HCT116 (cell line): ENCODE measurements at regions not wholly inside any gene's neighbourhood (a gene's known extent, or its start where the extent isn't known, plus 50 kb on each side); places are given as distances from the start of the nearest gene placed in this dataset.

Source experiments
- ATAC-seq: fragments of 200-7000 bp; cut with Tn5 transposase; 2 replicates; pipeline ENCODE4 v1.9.1; 2020; ENCODE audit warnings: mild to moderate bottlenecking, moderate library complexity
- BruUV-seq: library from RNA; stranded (reverse); fragments of 400-500 nt; replicated peaks from 2 replicates; lab custom pipeline; 2021; lab: Mats Ljungman, UMichigan
- CTCF ChIA-PET: fragments of 300-600 bp; sonication (Branson Sonifier 250); formaldehyde crosslinking; loops from one replicate; lab custom pipeline; 2021; ENCODE audit warnings: antibody characterized with exemption; lab: Charles Lee
- POLR2A ChIA-PET: fragments of 300-600, 350-600 bp; sonication (Branson Sonifier 250); formaldehyde crosslinking; loops from one replicate; lab custom pipeline; 2021; ENCODE audit warnings: antibody characterized with exemption; lab: Charles Lee
- RAD21 ChIA-PET, 2 experiments: fragments of 300-600 bp; sonication (Branson Sonifier 250); formaldehyde crosslinking; loops; one replicate each; lab custom pipeline; 2023; ENCODE audit warnings: low total read pairs in 2 of 2; ENCODE audit not compliant: uncharacterized antibody in 2 of 2, unreplicated experiment in 2 of 2, low non-redundant PET in 1 of 2; lab: Charles Lee
- DNase-seq: peaks from one replicate; pipeline ENCODE4 v3.0.0-alpha.2; 2010; ENCODE audit warnings: low read depth, low spot score
- H2AFZ ChIP-seq: fragments of 200-600 bp; shearing (Covaris generic), sonication (generic); 2 replicates; pipeline ENCODE4 v1.6.1; 2017; ENCODE audit warnings: low read depth, mixed run types, mixed read lengths, antibody characterized with exemption, low read length; ENCODE audit not compliant: poor library complexity, severe bottlenecking
- H3K27ac ChIP-seq: 2 replicates; pipeline ENCODE4 v1.5.1; 2012; ENCODE audit warnings: low read depth, low read length
- H3K27me3 ChIP-seq: fragments of 200-600 bp; sonication (generic); 2 replicates; pipeline ENCODE4 v1.6.1; 2016; ENCODE audit warnings: mixed run types, low read length, mixed read lengths; ENCODE audit not compliant: insufficient read depth
- H3K36me3 ChIP-seq, 2 experiments: fragments of 200-500 bp in 1 of 2; fragments of 200-600 bp in 1 of 2; sonication (Bioruptor generic) in 1 of 2; sonication (generic) in 1 of 2; 2 replicates each; pipeline versions ENCODE4 v1.5.1 to v1.6.1; 2014 to 2016; ENCODE audit warnings: low read length in 2 of 2, inconsistent platforms in 1 of 2, mixed read lengths in 1 of 2, mixed run types in 1 of 2; ENCODE audit not compliant: insufficient read depth in 2 of 2, control insufficient read depth in 1 of 2
- H3K4me1 ChIP-seq, 2 experiments: fragments of 200-600 bp in 1 of 2; sonication (generic) in 1 of 2; 2 replicates each; pipeline versions ENCODE4 v1.5.1 to v1.6.1; 2012 to 2017; ENCODE audit warnings: low read length in 2 of 2, inconsistent platforms in 1 of 2, mild to moderate bottlenecking in 1 of 2, mixed read lengths in 1 of 2, mixed run types in 1 of 2, moderate library complexity in 1 of 2; ENCODE audit not compliant: insufficient read depth in 2 of 2, control insufficient read depth in 1 of 2
- H3K4me2 ChIP-seq: fragments of 200-600 bp; sonication (generic); 2 replicates; pipeline ENCODE4 v1.6.1; 2017; ENCODE audit warnings: mixed run types, low read length, mixed read lengths
- H3K4me3 ChIP-seq, 2 experiments: fragments of 200-600 bp in 1 of 2; sonication (generic) in 1 of 2; replicated peaks in 1 of 2; 2 replicates each; pipeline ENCODE4 v1.5.1; 2011 to 2016; ENCODE audit warnings: low read length in 2 of 2, control low read depth in 1 of 2, low read depth in 1 of 2, mild to moderate bottlenecking in 1 of 2, mixed read lengths in 1 of 2, mixed run types in 1 of 2
- H3K79me2 ChIP-seq: fragments of 200-600 bp; sonication (generic); 2 replicates; pipeline ENCODE4 v1.6.1; 2017; ENCODE audit warnings: mild to moderate bottlenecking, mixed run types, low read length, moderate library complexity, mixed read lengths; ENCODE audit not compliant: insufficient read depth
- H3K9ac ChIP-seq: fragments of 200-600 bp; sonication (generic); 2 replicates; pipeline ENCODE4 v1.6.1; 2016; ENCODE audit warnings: low read length, mixed read lengths
- H3K9me2 ChIP-seq: fragments of 200-600 bp; sonication (generic), shearing (Covaris generic); 2 replicates; pipeline ENCODE4 v1.6.1; 2017; ENCODE audit warnings: mixed run types, mild to moderate bottlenecking, moderate library complexity; ENCODE audit not compliant: insufficient read depth
- H3K9me3 ChIP-seq, 2 experiments: fragments of 200-500 bp in 1 of 2; fragments of 200-600 bp in 1 of 2; sonication (Bioruptor generic) in 1 of 2; sonication (generic) in 1 of 2; 2 replicates each; pipeline ENCODE4 v1.6.1; 2014 to 2017; ENCODE audit warnings: low read length in 2 of 2, mixed read lengths in 2 of 2, inconsistent platforms in 1 of 2, low read depth in 1 of 2, mild to moderate bottlenecking in 1 of 2, mixed run types in 1 of 2, moderate library complexity in 1 of 2; ENCODE audit not compliant: control insufficient read depth in 1 of 2, insufficient read depth in 1 of 2
- H4K20me1 ChIP-seq: fragments of 200-600 bp; sonication (generic), shearing (Covaris generic); 2 replicates; pipeline ENCODE4 v1.6.1; 2017; ENCODE audit warnings: mixed run types, mild to moderate bottlenecking, moderate library complexity; ENCODE audit not compliant: insufficient read depth
- CBX3 ChIP-seq: IDR thresholded peaks from 2 replicates; pipeline ENCODE4 v1.6.1; 2012; ENCODE audit warnings: low read depth
- CEBPB ChIP-seq: IDR thresholded peaks from 2 replicates; pipeline ENCODE4 v1.6.1; 2012; ENCODE audit warnings: low read depth
- EGR1 ChIP-seq: IDR thresholded peaks from 2 replicates; pipeline ENCODE4 v1.6.1; 2012; ENCODE audit warnings: low read depth
- ELF1 ChIP-seq: IDR thresholded peaks from 2 replicates; pipeline ENCODE4 v1.6.1; 2012; ENCODE audit warnings: low read depth, borderline replicate concordance
- EZH2 ChIP-seq: fragments of 200-600 bp; sonication (generic); IDR thresholded peaks from 2 replicates; pipeline ENCODE4 v1.6.1; 2017; ENCODE audit warnings: antibody characterized with exemption, mixed run types
- YY1 ChIP-seq: IDR thresholded peaks from 2 replicates; pipeline ENCODE4 v1.6.1; 2011; ENCODE audit warnings: low read length, low read depth, moderate library complexity, mild to moderate bottlenecking; ENCODE audit not compliant: insufficient replicate concordance; ENCODE audit errors: extremely low read depth
- ZFX ChIP-seq: fragments of 450-650 bp; IDR thresholded peaks from 2 replicates; pipeline ENCODE4 v1.6.1; 2017
- ZNF274 ChIP-seq: fragments of 200-500 bp; sonication (Bioruptor generic); IDR thresholded peaks from 2 replicates; pipeline ENCODE4 v1.6.1; 2014; ENCODE audit warnings: mild to moderate bottlenecking, low read depth, low read length, inconsistent platforms
- intact Hi-C: fragments of 100-400 bp; cut with micrococcal nuclease; formaldehyde crosslinking; loops from 2 replicates; pipeline ENCODE4 v1.10.0; 2022
- TF ChIP-seq, protein P1 (sequence below): IDR thresholded peaks from 2 replicates; pipeline ENCODE4 v1.6.1; 2012
- TF ChIP-seq, protein P2 (sequence below), 3 experiments: fragments of 200-600 bp in 1 of 3; sonication (generic) in 1 of 3; IDR thresholded peaks in 2 of 3; conservative IDR thresholded peaks in 1 of 3; 2 replicates each; pipeline ENCODE4 v1.5.1; 2012 to 2017; ENCODE audit warnings: low read depth in 2 of 3, low read length in 2 of 3, antibody characterized with exemption in 1 of 3, borderline replicate concordance in 1 of 3, control low read depth in 1 of 3, mild to moderate bottlenecking in 1 of 3, mixed read lengths in 1 of 3, mixed run types in 1 of 3, moderate library complexity in 1 of 3; ENCODE audit not compliant: insufficient read depth in 1 of 3

DNA sequence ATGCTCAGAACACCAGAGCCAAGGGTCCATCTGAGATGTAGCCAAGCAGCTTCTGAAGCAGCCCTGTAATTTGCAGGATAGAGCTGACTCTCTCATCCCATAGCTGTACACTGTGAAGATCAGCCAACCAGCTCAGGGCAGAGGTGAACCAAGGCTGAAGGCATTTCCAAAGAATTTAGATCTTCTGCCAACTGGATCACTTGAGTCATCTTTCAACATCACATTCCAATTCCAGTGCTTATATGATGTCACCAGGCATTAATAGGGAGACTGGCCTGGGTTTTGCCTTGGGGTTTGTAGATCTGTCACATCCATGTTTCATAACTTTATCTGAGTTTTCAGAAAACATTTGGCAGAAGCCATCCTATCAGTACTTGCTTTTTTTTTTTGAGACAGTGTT is 98.2 kb downstream of the NR2F2 start:
- BruUV-seq: no TSS peak
- H3K36me3 ChIP-seq: no peaks in the 10 kb centered on the region
- TF ChIP-seq EGR1 (no peak), YY1 (no peak), EZH2 (no peak), ZNF274 (no peak), CEBPB (no peak), ZFX (no peak), CBX3 (no peak), ELF1 (no peak)
- TF ChIP-seq, protein P1, sequence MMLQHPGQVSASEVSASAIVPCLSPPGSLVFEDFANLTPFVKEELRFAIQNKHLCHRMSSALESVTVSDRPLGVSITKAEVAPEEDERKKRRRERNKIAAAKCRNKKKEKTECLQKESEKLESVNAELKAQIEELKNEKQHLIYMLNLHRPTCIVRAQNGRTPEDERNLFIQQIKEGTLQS: no peak
- TF ChIP-seq, protein P2, sequence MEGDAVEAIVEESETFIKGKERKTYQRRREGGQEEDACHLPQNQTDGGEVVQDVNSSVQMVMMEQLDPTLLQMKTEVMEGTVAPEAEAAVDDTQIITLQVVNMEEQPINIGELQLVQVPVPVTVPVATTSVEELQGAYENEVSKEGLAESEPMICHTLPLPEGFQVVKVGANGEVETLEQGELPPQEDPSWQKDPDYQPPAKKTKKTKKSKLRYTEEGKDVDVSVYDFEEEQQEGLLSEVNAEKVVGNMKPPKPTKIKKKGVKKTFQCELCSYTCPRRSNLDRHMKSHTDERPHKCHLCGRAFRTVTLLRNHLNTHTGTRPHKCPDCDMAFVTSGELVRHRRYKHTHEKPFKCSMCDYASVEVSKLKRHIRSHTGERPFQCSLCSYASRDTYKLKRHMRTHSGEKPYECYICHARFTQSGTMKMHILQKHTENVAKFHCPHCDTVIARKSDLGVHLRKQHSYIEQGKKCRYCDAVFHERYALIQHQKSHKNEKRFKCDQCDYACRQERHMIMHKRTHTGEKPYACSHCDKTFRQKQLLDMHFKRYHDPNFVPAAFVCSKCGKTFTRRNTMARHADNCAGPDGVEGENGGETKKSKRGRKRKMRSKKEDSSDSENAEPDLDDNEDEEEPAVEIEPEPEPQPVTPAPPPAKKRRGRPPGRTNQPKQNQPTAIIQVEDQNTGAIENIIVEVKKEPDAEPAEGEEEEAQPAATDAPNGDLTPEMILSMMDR (IDR thresholded peaks at IDR 0.05 in 2 of 3, conservative IDR thresholded peaks at IDR 0.05 in 1 of 3; ENCODE audit: borderline replicate concordance in 1 of 3, insufficient read depth in 1 of 3, low read depth in 2 of 3, low read length in 2 of 3): no peak
- no peaks in the 10 kb centered on the region for H4K20me1 ChIP-seq
- H2AFZ ChIP-seq: no peak overlapping the region
- CTCF ChIA-PET: no interaction called here
- H3K4me2 ChIP-seq: no peak overlapping the region
- H3K27me3 ChIP-seq: peaks cover 41% of the 10 kb centered on the region
- RAD21 ChIA-PET: no interaction called here
- POLR2A ChIA-PET: no interaction called here
- ATAC-seq (peak; percentile 65), DNase-seq (no peak)
- no peaks in the 10 kb centered on the region for H3K9me3 ChIP-seq
- peaks cover 0 to 6% of the 10 kb centered on the region in 2 experiments; a peak in 2 of 4 replicates for H3K4me1 ChIP-seq
- no peak overlapping the region for H3K9ac ChIP-seq
- no peak overlapping the region for H3K4me3 ChIP-seq
- intact Hi-C loops: no loop called here
- no peaks in the 10 kb centered on the region for H3K79me2 ChIP-seq
- H3K9me2 ChIP-seq: no peaks in the 10 kb centered on the region
- H3K27ac ChIP-seq: no peak overlapping the region
